ENCODE measurements at regions not wholly inside any gene's neighbourhood (a gene's known extent, or its start where the extent isn't known, plus 50 kb on each side); places are given as distances from the start of the nearest gene placed in this dataset.

GRCh38 chr10:61257956-61258496 lies 195.2 kb downstream of the TMEM26 start:
- TF ChIP-seq CTCF (IDR thresholded peaks at IDR 0.05) (no peak), POLR2A (IDR thresholded peaks at IDR 0.05) (no peak)

Data from testis (tissue), 2 donors.